GM12878 (cell line): ENCODE measurements at regions not wholly inside any gene's neighbourhood (a gene's known extent, or its start where the extent isn't known, plus 50 kb on each side); places are given as distances from the start of the nearest gene placed in this dataset.

Experiments
- ATAC-seq: fragments of 200-7000 bp; cut with Tn5 transposase; 3 replicates; pipeline ENCODE4 v1.9.1; 2020; ENCODE audit warnings: mild to moderate bottlenecking, moderate library complexity
- BruUV-seq: library from RNA; stranded (reverse); fragments of 400-500 nt; replicated peaks from 2 replicates; lab custom pipeline; 2021; lab: Mats Ljungman, UMichigan
- CTCF ChIA-PET: fragments of 300-600 bp; sonication (Branson Sonifier 250); formaldehyde crosslinking; extraction: SDS; loops from one replicate; lab custom pipeline; 2021; ENCODE audit warnings: inconsistent platforms; lab: Yijun Ruan, JAX
- POLR2A ChIA-PET: fragments of 350-600 bp; formaldehyde crosslinking; extraction: SDS; loops from one replicate; lab custom pipeline; 2021; ENCODE audit warnings: inconsistent platforms; lab: Charles Lee
- RAD21 ChIA-PET: fragments of 300-600 bp; sonication (Branson Sonifier 250); formaldehyde crosslinking; loops from one replicate; lab custom pipeline; 2023; ENCODE audit warnings: antibody characterized with exemption; ENCODE audit not compliant: unreplicated experiment; lab: Charles Lee
- SMC1A ChIA-PET: fragments of 300-600 bp; sonication (Branson Sonifier 250); formaldehyde crosslinking; loops from one replicate; lab custom pipeline; 2023; ENCODE audit not compliant: unreplicated experiment, uncharacterized antibody; lab: Charles Lee
- DNase-seq: peaks from one replicate; pipeline ENCODE4 v3.0.0-alpha.2; 2011; ENCODE audit warnings: low read depth, low spot score
- FAIRE-seq: peaks from 3 replicates; lab custom pipeline; 2011; peaks lifted over from hg19 to GRCh38; lab: Jason Lieb, UNC
- H2AFZ ChIP-seq: 2 replicates; pipeline ENCODE4 v1.6.0; 2011; ENCODE audit warnings: low read depth, low read length, control low read depth; ENCODE audit not compliant: control insufficient read depth
- H3K27ac ChIP-seq: 2 replicates; pipeline ENCODE4 v1.5.1; 2011; ENCODE audit warnings: control low read depth; ENCODE audit not compliant: control insufficient read depth, insufficient read depth
- H3K27me3 ChIP-seq, 2 experiments: replicated peaks in 1 of 2; 2 replicates each; pipeline versions ENCODE4 v1.6.0 to v1.6.1; 2011; ENCODE audit warnings: low read length in 1 of 2; ENCODE audit not compliant: control insufficient read depth in 2 of 2, insufficient read depth in 2 of 2
- H3K36me3 ChIP-seq, 2 experiments: 2 replicates each; pipeline ENCODE4 v1.5.1; 2011; ENCODE audit warnings: low read length in 1 of 2; ENCODE audit not compliant: control insufficient read depth in 2 of 2, insufficient read depth in 2 of 2
- H3K4me1 ChIP-seq: 2 replicates; pipeline ENCODE4 v1.6.1; 2011; ENCODE audit warnings: mild to moderate bottlenecking, low read length, moderate library complexity, mixed read lengths; ENCODE audit not compliant: control insufficient read depth, insufficient read depth
- H3K4me2 ChIP-seq: 2 replicates; pipeline ENCODE4 v1.6.0; 2011; ENCODE audit warnings: control low read depth; ENCODE audit not compliant: control insufficient read depth, insufficient read depth
- H3K4me3 ChIP-seq: fragments of 200-600 bp; sonication (generic); 2 replicates; pipeline ENCODE4 v1.5.1; 2016
- H3K79me2 ChIP-seq: 2 replicates; pipeline ENCODE4 v1.6.0; 2011; ENCODE audit warnings: low read length; ENCODE audit not compliant: control insufficient read depth, insufficient read depth
- H3K9ac ChIP-seq: 2 replicates; pipeline ENCODE4 v1.8.0; 2011; ENCODE audit warnings: low read length, control low read depth, mixed read lengths; ENCODE audit not compliant: control insufficient read depth, insufficient read depth
- H3K9me3 ChIP-seq: replicated peaks from 3 replicates; pipeline ENCODE4 v1.5.1; 2011; ENCODE audit warnings: mild to moderate bottlenecking, low read length; ENCODE audit not compliant: control insufficient read depth, insufficient read depth
- H4K20me1 ChIP-seq: 2 replicates; pipeline ENCODE4 v1.6.0; 2011; ENCODE audit not compliant: control insufficient read depth, insufficient read depth
- ATF3 ChIP-seq: IDR thresholded peaks from 2 replicates; pipeline ENCODE4 v1.6.1; 2011; ENCODE audit warnings: low read depth, mild to moderate bottlenecking, low read length, moderate library complexity, borderline replicate concordance; ENCODE audit errors: extremely low read depth
- ATF7 ChIP-seq: fragments of 450-650 bp; IDR thresholded peaks from 2 replicates; pipeline ENCODE4 v1.6.1; 2016; ENCODE audit warnings: low read depth, mild to moderate bottlenecking
- BCL3 ChIP-seq: IDR thresholded peaks from 2 replicates; pipeline ENCODE4 v1.6.1; 2011; ENCODE audit warnings: borderline replicate concordance, low read depth, mild to moderate bottlenecking, moderate library complexity, low read length; ENCODE audit not compliant: insufficient read depth, poor library complexity, severe bottlenecking
- CBX3 ChIP-seq: fragments of 200-600 bp; sonication (generic); IDR thresholded peaks from 2 replicates; pipeline ENCODE4 v1.6.1; 2016; ENCODE audit warnings: low read depth, borderline replicate concordance
- CREM ChIP-seq: IDR thresholded peaks from 2 replicates; pipeline ENCODE4 v1.6.1; 2014; ENCODE audit warnings: antibody characterized with exemption, low read depth
- FOS ChIP-seq: IDR thresholded peaks from 3 replicates; pipeline ENCODE4 v1.6.1; 2011; ENCODE audit warnings: borderline replicate concordance; ENCODE audit not compliant: insufficient read length; ENCODE audit errors: extremely low read depth
- HSF1 ChIP-seq: fragments of 150-350 bp; IDR thresholded peaks from 2 replicates; pipeline ENCODE4 v1.6.1; 2014; ENCODE audit warnings: mild to moderate bottlenecking, low read depth, low read length
- IRF5 ChIP-seq: fragments of 450-650 bp; IDR thresholded peaks from 2 replicates; pipeline ENCODE4 v1.6.1; 2017; ENCODE audit warnings: borderline replicate concordance
- MAX ChIP-seq: IDR thresholded peaks from 2 replicates; pipeline ENCODE4 v1.6.1; 2012; ENCODE audit warnings: low read depth, low read length, improper control_type of control experiment
- MEF2A ChIP-seq: IDR thresholded peaks from 2 replicates; pipeline ENCODE4 v1.6.1; 2011; ENCODE audit warnings: low read depth, mild to moderate bottlenecking, low read length, moderate library complexity; ENCODE audit not compliant: insufficient read depth
- NR2C2 ChIP-seq: IDR thresholded peaks from 2 replicates; pipeline ENCODE4 v1.6.1; 2011; ENCODE audit warnings: borderline replicate concordance, low read depth; ENCODE audit not compliant: control insufficient read depth, insufficient read length
- PML ChIP-seq: IDR thresholded peaks from 2 replicates; pipeline ENCODE4 v1.6.1; 2012; ENCODE audit warnings: low read length, inconsistent platforms
- RAD21 ChIP-seq: IDR thresholded peaks from 2 replicates; pipeline ENCODE4 v1.6.1; 2011; ENCODE audit warnings: mild to moderate bottlenecking, low read depth, low read length, moderate library complexity; ENCODE audit not compliant: insufficient read depth
- SMAD5 ChIP-seq: IDR thresholded peaks from 2 replicates; pipeline ENCODE4 v1.6.1; 2016; ENCODE audit warnings: antibody characterized with exemption, low read depth
- SMARCA5 ChIP-seq: fragments of 450-650 bp; IDR thresholded peaks from 2 replicates; pipeline ENCODE4 v1.6.1; 2017; ENCODE audit warnings: mild to moderate bottlenecking
- SPI1 ChIP-seq: IDR thresholded peaks from 2 replicates; pipeline ENCODE4 v1.6.1; 2011; ENCODE audit warnings: low read depth, mild to moderate bottlenecking, low read length, moderate library complexity, borderline replicate concordance; ENCODE audit not compliant: insufficient read depth
- SREBF1 ChIP-seq: IDR thresholded peaks from 2 replicates; pipeline ENCODE4 v1.6.1; 2012; ENCODE audit warnings: mild to moderate bottlenecking, low read length
- TAF1 ChIP-seq: IDR thresholded peaks from 2 replicates; pipeline ENCODE4 v1.6.1; 2011; ENCODE audit warnings: mild to moderate bottlenecking, low read depth, low read length, borderline replicate concordance
- TCF7 ChIP-seq: IDR thresholded peaks from 2 replicates; pipeline ENCODE4 v1.6.1; 2014; ENCODE audit warnings: antibody characterized with exemption, borderline replicate concordance
- YBX1 ChIP-seq: fragments of 450-650 bp; IDR thresholded peaks from 2 replicates; pipeline ENCODE4 v1.6.1; 2016; ENCODE audit warnings: antibody characterized with exemption
- WGBS: methylation state at CpG from one replicate; pipeline ENCODE4 v1.1.6; 2016; ENCODE audit warnings: low lambda C conversion rate; ENCODE audit not compliant: insufficient replicate concordance, insufficient coverage; ENCODE audit errors: missing lambda C conversion rate; 5-methylcytosine and 5-hydroxymethylcytosine counted together
- in situ Hi-C: fragments of 300-500 bp; cut with MboI; formaldehyde crosslinking; loops from 9 replicates; pipeline ENCODE4 v1.14.3; 2018; ENCODE audit warnings: mixed read lengths
- intact Hi-C: fragments of 100-400 bp; cut with micrococcal nuclease; formaldehyde crosslinking; loops from one replicate; pipeline ENCODE4 v1.14.2; 2022; ENCODE audit not compliant: unreplicated experiment

GRCh38 chr6:77299931-77300330, 163.4 kb downstream of the HTR1B start (continued):
- TF ChIP-seq HSF1: no peak
- TF ChIP-seq MAX: no peak
- no peak for TF ChIP-seq PML
- TF ChIP-seq CREM: no peak
- TF ChIP-seq ATF3: no peak
- no peak for TF ChIP-seq TAF1
- no peak for TF ChIP-seq TCF7
- TF ChIP-seq NR2C2: no peak

GRCh38 chr6:77298283-77298682, 165.0 kb downstream of the HTR1B start:
- WGBS: 0% methylated on average over 1 of the region's 1 CpG

More at GRCh38 chr6:77298283-77298682, 165.0 kb downstream of the HTR1B start:
- no peaks in the 10 kb centered on the region for H3K27me3 ChIP-seq
- ChIA-PET SMC1A (no interaction called here), CTCF (interaction anchor here (0.8 to 1.2 kb wide), 2 partner anchors 13 to 30 kb away, joined by 3 to 4 read pairs; no protein-coding TSS in a partner anchor), POLR2A (no interaction called here), RAD21 (no interaction called here)
- H2AFZ ChIP-seq: no peak overlapping the region
- H3K4me3 ChIP-seq: no peak overlapping the region
- no peak overlapping the region for H3K4me2 ChIP-seq
- in situ Hi-C loops: no loop called here
- intact Hi-C loops: no loop called here
- BruUV-seq: no TSS peak
- DNase-seq (no peak), ATAC-seq (no peak), FAIRE-seq (no peak)
- no peaks in the 10 kb centered on the region for H3K79me2 ChIP-seq
- no peak overlapping the region for H3K9ac ChIP-seq
- H3K9me3 ChIP-seq: no peaks in the 10 kb centered on the region
- no peak overlapping the region for H3K27ac ChIP-seq
- TF ChIP-seq CBX3 (no peak), SMARCA5 (no peak), TCF7 (no peak), YBX1 (no peak), ATF3 (no peak), RAD21 (no peak), SREBF1 (no peak), FOS (no peak), SPI1 (no peak), MEF2A (no peak), BCL3 (no peak), ATF7 (no peak), IRF5 (no peak), SMAD5 (no peak)
- no peaks in the 10 kb centered on the region for H3K4me1 ChIP-seq
- H3K36me3 ChIP-seq: no peaks in the 10 kb centered on the region
- no peaks in the 10 kb centered on the region for H4K20me1 ChIP-seq
